GM23338 (cell line): ENCODE measurements at regions not wholly inside any gene's neighbourhood (a gene's known extent, or its start where the extent isn't known, plus 50 kb on each side); places are given as distances from the start of the nearest gene placed in this dataset.

Experiments used
- CTCF ChIP-seq, 2 experiments: fragments of 200-600 bp in 1 of 2; sonication (generic) in 1 of 2; conservative IDR thresholded peaks; 2 replicates each; pipeline versions ENCODE4 v1.5.1 to v1.6.1; 2016 to 2017; ENCODE audit warnings: antibody characterized with exemption in 2 of 2, low read depth in 2 of 2, mild to moderate bottlenecking in 2 of 2, moderate library complexity in 1 of 2
- EZH2 ChIP-seq: fragments of 200-600 bp; sonication (generic); IDR thresholded peaks from one replicate; pipeline ENCODE4 v1.8.0; 2017; ENCODE audit warnings: antibody characterized with exemption, mild to moderate bottlenecking, low read depth; ENCODE audit not compliant: unreplicated experiment
- EZH2phosphoT487 ChIP-seq: fragments of 200-600 bp; sonication (generic); IDR thresholded peaks from one replicate; pipeline ENCODE4 v1.8.1; 2018; ENCODE audit warnings: antibody characterized with exemption; ENCODE audit not compliant: unreplicated experiment
- JUNB ChIP-seq: IDR thresholded peaks from one replicate; pipeline ENCODE4 v1.6.1; 2016; ENCODE audit warnings: antibody characterized with exemption; ENCODE audit not compliant: unreplicated experiment
- NANOG ChIP-seq: IDR thresholded peaks from 2 replicates; pipeline ENCODE4 v1.6.1; 2016; ENCODE audit warnings: antibody characterized with exemption, borderline replicate concordance
- POLR2AphosphoS5 ChIP-seq: IDR thresholded peaks from 2 replicates; pipeline ENCODE4 v1.6.1; 2016; ENCODE audit warnings: antibody characterized with exemption, low read depth
- REST ChIP-seq: IDR thresholded peaks from one replicate; pipeline ENCODE4 v1.6.1; 2018; ENCODE audit warnings: antibody characterized with exemption; ENCODE audit not compliant: unreplicated experiment

- TF ChIP-seq POLR2AphosphoS5 (no peak), CTCF (conservative IDR thresholded peaks at IDR 0.05; ENCODE audit: low read depth in 2 of 2) (no peak), EZH2phosphoT487 (no peak), EZH2 (no peak), REST (no peak), JUNB (no peak), NANOG (no peak)
These were observed 665.7 kb upstream of the TBL1XR1 start for GRCh38 chr3:177862962-177863491.
